Spleen (tissue), 7 donors: ENCODE measurements at regions not wholly inside any gene's neighbourhood (a gene's known extent, or its start where the extent isn't known, plus 50 kb on each side); places are given as distances from the start of the nearest gene placed in this dataset.

ENCODE experiments used
- CTCF ChIP-seq, 11 experiments: fragments of 200-600 bp in 7 of 11; fragments of 450-650 bp in 4 of 11; sonication (generic) in 4 of 11; IDR thresholded peaks in 8 of 11; conservative IDR thresholded peaks in 3 of 11; 1 replicate in 7 of 11; 2 replicates in 4 of 11; pipeline versions ENCODE4 v1.4.0 to v1.8.0; 2016 to 2021; ENCODE audit warnings: antibody characterized with exemption in 11 of 11, inconsistent platforms in 4 of 11, mild to moderate bottlenecking in 1 of 11
- POLR2AphosphoS5 ChIP-seq, 3 donors: sonication (generic); formaldehyde crosslinking; IDR thresholded peaks; one replicate each; pipeline ENCODE4 v1.5.1; 2017; ENCODE audit warnings: antibody characterized with exemption in 3 of 3
- donor health status: DM: no; HTN: no; CAD: no; lungs with moderate emphysema.
- donor health status: DM: no; HTN: no; CAD: no.
- donor health status: DM: no; HTN: no; CAD: no.

- no peak for TF ChIP-seq POLR2AphosphoS5 (IDR thresholded peaks at IDR 0.05)
- TF ChIP-seq CTCF (IDR thresholded peaks at IDR 0.05 in 8 of 11, conservative IDR thresholded peaks at IDR 0.05 in 3 of 11), result no peak
Observed at GRCh38 chr14:28247491-28247890, 519.1 kb upstream of the FOXG1 start.
